NT2/D1 (cell line): ENCODE measurements at regions not wholly inside any gene's neighbourhood (a gene's known extent, or its start where the extent isn't known, plus 50 kb on each side); places are given as distances from the start of the nearest gene placed in this dataset.

Experiments
- DNase-seq: peaks from one replicate; pipeline ENCODE4 v3.0.0-alpha.2; 2011; ENCODE audit warnings: low read depth, low spot score
- H3K27me3 ChIP-seq: 2 replicates; pipeline ENCODE4 v1.6.0; 2011; ENCODE audit warnings: mild to moderate bottlenecking; ENCODE audit not compliant: insufficient read length, insufficient read depth
- H3K36me3 ChIP-seq: 2 replicates; pipeline ENCODE4 v1.6.1; 2011; ENCODE audit warnings: mild to moderate bottlenecking, low read length, mixed read lengths; ENCODE audit not compliant: insufficient read depth, insufficient read length
- H3K4me1 ChIP-seq: 2 replicates; pipeline ENCODE4 v1.5.1; 2011; ENCODE audit not compliant: insufficient read depth, insufficient read length
- H3K4me3 ChIP-seq: 2 replicates; pipeline ENCODE4 v1.5.1; 2011; ENCODE audit warnings: low read depth; ENCODE audit not compliant: insufficient read length
- H3K9ac ChIP-seq: 2 replicates; pipeline ENCODE4 v1.6.0; 2011; ENCODE audit warnings: low read depth; ENCODE audit not compliant: insufficient read length
- H3K9me3 ChIP-seq: 2 replicates; pipeline ENCODE4 v1.5.1; 2011; ENCODE audit warnings: mild to moderate bottlenecking, low read length; ENCODE audit not compliant: insufficient read depth
- SUZ12 ChIP-seq: IDR thresholded peaks from 2 replicates; pipeline ENCODE4 v1.6.1; 2011; ENCODE audit not compliant: insufficient read length, insufficient read depth; ENCODE audit errors: extremely low read depth
- YY1 ChIP-seq: IDR thresholded peaks from 2 replicates; pipeline ENCODE4 v1.6.1; 2011; ENCODE audit not compliant: insufficient read length, insufficient read depth
- ZNF274 ChIP-seq: IDR thresholded peaks from 2 replicates; pipeline ENCODE4 v1.6.1; 2011; ENCODE audit warnings: mild to moderate bottlenecking, low read depth, low read length

GRCh38 chr6:153645326-153645725, 393.7 kb upstream of the OPRM1 start:
- Histone ChIP-seq H3K27me3 (no peaks in the 10 kb centered on the region), H3K4me1 (no peaks in the 10 kb centered on the region), H3K9me3 (no peaks in the 10 kb centered on the region), H3K9ac (no peak overlapping the region), H3K36me3 (no peaks in the 10 kb centered on the region), H3K4me3 (no peak overlapping the region)
- DNase-seq, result no peak
- TF ChIP-seq YY1, result no peak
- TF ChIP-seq SUZ12, result no peak
- no peak for TF ChIP-seq ZNF274

- no peaks in the 10 kb centered on the region for H3K27me3 ChIP-seq
- TF ChIP-seq YY1 (no peak), ZNF274 (no peak), SUZ12 (no peak)
- no peaks in the 10 kb centered on the region for H3K9me3 ChIP-seq
- no peaks in the 10 kb centered on the region for H3K4me1 ChIP-seq
- no peak overlapping the region for H3K4me3 ChIP-seq
- no peak for DNase-seq
- no peak overlapping the region for H3K9ac ChIP-seq
- H3K36me3 ChIP-seq, result no peaks in the 10 kb centered on the region
Observed at GRCh38 chr6:153644000-153644399, 395.0 kb upstream of the OPRM1 start.

GRCh38 chr6:153634416-153634815, 404.6 kb upstream of the OPRM1 start:
- no peak overlapping the region for H3K4me3 ChIP-seq
- no peaks in the 10 kb centered on the region for H3K4me1 ChIP-seq
- TF ChIP-seq ZNF274 (no peak), YY1 (no peak), SUZ12 (no peak)
- H3K9me3 ChIP-seq, result no peaks in the 10 kb centered on the region
- no peaks in the 10 kb centered on the region for H3K27me3 ChIP-seq
- H3K36me3 ChIP-seq, result no peaks in the 10 kb centered on the region
- no peak overlapping the region for H3K9ac ChIP-seq
- DNase-seq, result no peak

- H3K27me3 ChIP-seq, result no peaks in the 10 kb centered on the region
- H3K9me3 ChIP-seq, result no peaks in the 10 kb centered on the region
- DNase-seq, result peak; percentile 3
- H3K4me1 ChIP-seq, result no peaks in the 10 kb centered on the region
- no peak overlapping the region for H3K9ac ChIP-seq
- no peaks in the 10 kb centered on the region for H3K36me3 ChIP-seq
- no peak for TF ChIP-seq SUZ12
- no peak overlapping the region for H3K4me3 ChIP-seq
Observed at GRCh38 chr6:153625089-153625488, 414.0 kb upstream of the OPRM1 start.

- Histone ChIP-seq H3K4me3 (no peak overlapping the region), H3K36me3 (no peaks in the 10 kb centered on the region), H3K9ac (no peak overlapping the region), H3K4me1 (no peaks in the 10 kb centered on the region), H3K9me3 (no peaks in the 10 kb centered on the region), H3K27me3 (no peaks in the 10 kb centered on the region)
- no peak for DNase-seq
- no peak for TF ChIP-seq YY1
Observed at GRCh38 chr6:153624528-153624927, 414.5 kb upstream of the OPRM1 start.

- Histone ChIP-seq H3K27me3 (no peaks in the 10 kb centered on the region), H3K9me3 (no peaks in the 10 kb centered on the region), H3K4me1 (no peaks in the 10 kb centered on the region), H3K36me3 (no peaks in the 10 kb centered on the region), H3K9ac (no peak overlapping the region), H3K4me3 (no peak overlapping the region)
- TF ChIP-seq SUZ12 (no peak), YY1 (no peak), ZNF274 (no peak)
- DNase-seq, result no peak
Observed at GRCh38 chr6:153623496-153623895, 415.5 kb upstream of the OPRM1 start.

GRCh38 chr6:153621491-153621890, 417.5 kb upstream of the OPRM1 start:
- no peak overlapping the region for H3K9ac ChIP-seq
- no peaks in the 10 kb centered on the region for H3K9me3 ChIP-seq
- no peak for DNase-seq
- TF ChIP-seq YY1 (no peak), ZNF274 (no peak), SUZ12 (no peak)
- H3K36me3 ChIP-seq, result no peaks in the 10 kb centered on the region
- no peaks in the 10 kb centered on the region for H3K27me3 ChIP-seq
- H3K4me1 ChIP-seq, result no peaks in the 10 kb centered on the region
- no peak overlapping the region for H3K4me3 ChIP-seq

- Histone ChIP-seq H3K36me3 (no peaks in the 10 kb centered on the region), H3K27me3 (no peaks in the 10 kb centered on the region), H3K4me1 (no peaks in the 10 kb centered on the region), H3K4me3 (no peak overlapping the region), H3K9ac (no peak overlapping the region), H3K9me3 (no peaks in the 10 kb centered on the region)
- DNase-seq, result no peak
- TF ChIP-seq YY1, result no peak
- no peak for TF ChIP-seq SUZ12
- TF ChIP-seq ZNF274, result no peak
Observed at GRCh38 chr6:153621070-153621469, 418.0 kb upstream of the OPRM1 start.
